ENCODE measurements at regions not wholly inside any gene's neighbourhood (a gene's known extent, or its start where the extent isn't known, plus 50 kb on each side); places are given as distances from the start of the nearest gene placed in this dataset.

DNA sequence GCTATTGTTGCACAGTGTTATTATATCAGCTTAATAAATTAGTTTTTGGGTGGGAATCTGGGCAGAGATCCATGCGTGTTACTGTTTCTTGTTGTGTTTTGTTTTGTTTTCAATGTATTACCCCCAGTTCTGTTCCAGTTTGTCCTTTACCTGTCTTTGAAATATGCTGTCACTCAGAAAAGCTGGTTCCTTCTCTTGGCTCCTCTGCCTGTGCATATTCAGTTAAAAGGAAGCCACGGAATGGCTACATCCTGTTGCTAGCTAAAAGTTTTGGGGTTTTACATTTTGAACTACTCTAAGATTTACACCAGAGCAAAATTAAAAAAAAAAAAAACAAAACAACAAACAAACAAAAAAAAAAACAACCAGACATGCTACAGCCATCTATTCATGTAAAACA lies 374.9 kb upstream of the RORB start:
- Histone ChIP-seq H3K9me2 (replicated peaks; ENCODE audit: control insufficient read depth, low read length) (no peaks in the 10 kb centered on the region), H3K27me3 (ENCODE audit: control insufficient read depth, low read length) (no peaks in the 10 kb centered on the region), H3K79me2 (ENCODE audit: control insufficient read depth, low read length) (no peaks in the 10 kb centered on the region), H3K27ac (ENCODE audit: low read depth, low read length) (no peak overlapping the region), H3K4me2 (ENCODE audit: low read length) (no peak overlapping the region), H3K4me3 (ENCODE audit: low read length) (no peak overlapping the region), H4K20me1 (ENCODE audit: control insufficient read depth, insufficient read depth, low read depth, low read length) (no peaks in the 10 kb centered on the region), H3F3A (ENCODE audit: control insufficient read depth, insufficient read depth) (no peaks in the 10 kb centered on the region), H3K9me3 (ENCODE audit: control insufficient read depth, insufficient read depth, low read length) (no peaks in the 10 kb centered on the region), H3K4me1 (ENCODE audit: control insufficient read depth, low read length) (no peaks in the 10 kb centered on the region), H3K36me3 (ENCODE audit: control insufficient read depth, low read length) (no peaks in the 10 kb centered on the region)
- TF ChIP-seq EZH2phosphoT487 (IDR thresholded peaks at IDR 0.05; ENCODE audit: borderline replicate concordance, low read length) = no peak
- TF ChIP-seq CTCF (IDR thresholded peaks at IDR 0.05; ENCODE audit: low read depth, low read length, poor library complexity, severe bottlenecking) = no peak

DNA sequence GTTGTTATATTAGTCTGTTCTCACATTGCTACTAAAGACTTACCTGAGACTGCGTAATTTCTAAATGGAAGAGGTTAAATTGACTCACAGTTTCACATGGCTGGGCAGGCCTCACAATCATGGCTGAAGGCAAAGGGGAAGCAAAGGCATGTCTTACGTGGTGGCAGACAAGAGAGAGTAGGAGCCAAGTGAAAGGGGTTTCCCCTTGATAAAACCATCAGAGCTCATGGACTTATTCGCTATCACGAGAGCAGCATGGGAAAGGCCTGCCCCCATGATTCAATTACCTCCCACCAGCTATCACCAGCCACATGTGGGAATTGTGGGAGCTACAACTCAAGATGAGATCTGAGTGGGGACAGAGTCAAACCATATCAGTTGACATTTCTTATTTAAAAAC lies 374.5 kb upstream of the RORB start:
- Histone ChIP-seq H3K27ac (ENCODE audit: low read depth, low read length) (no peak overlapping the region), H3K4me1 (ENCODE audit: control insufficient read depth, low read length) (no peaks in the 10 kb centered on the region), H3K9me3 (ENCODE audit: control insufficient read depth, insufficient read depth, low read length) (no peaks in the 10 kb centered on the region), H4K20me1 (ENCODE audit: control insufficient read depth, insufficient read depth, low read depth, low read length) (no peaks in the 10 kb centered on the region), H3K4me3 (ENCODE audit: low read length) (no peak overlapping the region), H3K9me2 (replicated peaks; ENCODE audit: control insufficient read depth, low read length) (no peaks in the 10 kb centered on the region), H3K36me3 (ENCODE audit: control insufficient read depth, low read length) (no peaks in the 10 kb centered on the region), H3K27me3 (ENCODE audit: control insufficient read depth, low read length) (no peaks in the 10 kb centered on the region), H3K79me2 (ENCODE audit: control insufficient read depth, low read length) (no peaks in the 10 kb centered on the region), H3K4me2 (ENCODE audit: low read length) (no peak overlapping the region), H3F3A (ENCODE audit: control insufficient read depth, insufficient read depth) (no peaks in the 10 kb centered on the region)
- no peak for TF ChIP-seq EZH2phosphoT487 (IDR thresholded peaks at IDR 0.05; ENCODE audit: borderline replicate concordance, low read length)
- no peak for TF ChIP-seq CTCF (IDR thresholded peaks at IDR 0.05; ENCODE audit: low read depth, low read length, poor library complexity, severe bottlenecking)

DNA sequence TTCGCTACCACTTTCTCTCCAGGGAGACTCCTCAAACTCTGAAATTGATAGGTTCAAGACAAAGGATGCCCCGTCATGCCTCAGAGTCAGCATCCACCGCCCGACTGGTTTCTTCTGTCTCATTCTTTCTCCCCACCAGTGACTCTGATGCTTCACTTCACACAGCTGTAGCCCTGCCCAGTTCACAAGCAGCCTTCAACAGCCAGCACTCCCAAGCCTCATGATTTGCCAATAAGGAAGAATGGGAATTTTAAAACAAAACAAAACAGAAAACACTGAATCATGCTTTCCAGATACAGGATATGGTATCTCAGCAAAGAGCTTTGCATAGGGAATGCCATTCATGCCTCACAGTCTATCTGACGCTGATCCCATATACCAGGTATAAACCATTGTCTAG lies 371.2 kb upstream of the RORB start:
- Histone ChIP-seq H3F3A (ENCODE audit: control insufficient read depth, insufficient read depth) (no peaks in the 10 kb centered on the region), H3K4me3 (ENCODE audit: low read length) (no peak overlapping the region), H3K9me3 (ENCODE audit: control insufficient read depth, insufficient read depth, low read length) (no peaks in the 10 kb centered on the region), H3K27me3 (ENCODE audit: control insufficient read depth, low read length) (no peaks in the 10 kb centered on the region), H3K4me1 (ENCODE audit: control insufficient read depth, low read length) (no peaks in the 10 kb centered on the region), H4K20me1 (ENCODE audit: control insufficient read depth, insufficient read depth, low read depth, low read length) (no peaks in the 10 kb centered on the region), H3K36me3 (ENCODE audit: control insufficient read depth, low read length) (no peaks in the 10 kb centered on the region), H3K27ac (ENCODE audit: low read depth, low read length) (no peak overlapping the region), H3K4me2 (ENCODE audit: low read length) (no peak overlapping the region), H3K79me2 (ENCODE audit: control insufficient read depth, low read length) (no peaks in the 10 kb centered on the region), H3K9me2 (replicated peaks; ENCODE audit: control insufficient read depth, low read length) (no peaks in the 10 kb centered on the region)
- TF ChIP-seq EZH2phosphoT487 (IDR thresholded peaks at IDR 0.05; ENCODE audit: borderline replicate concordance, low read length) (no peak), CTCF (IDR thresholded peaks at IDR 0.05; ENCODE audit: low read depth, low read length, poor library complexity, severe bottlenecking) (no peak)

GRCh38 chr9:74132986-74133385 lies 364.1 kb upstream of the RORB start:
- H3K4me1 ChIP-seq (ENCODE audit: control insufficient read depth, low read length) = no peaks in the 10 kb centered on the region
- H3K27me3 ChIP-seq (ENCODE audit: control insufficient read depth, low read length) = no peaks in the 10 kb centered on the region
- H3K9me2 ChIP-seq (replicated peaks; ENCODE audit: control insufficient read depth, low read length) = no peaks in the 10 kb centered on the region
- no peaks in the 10 kb centered on the region for H3K79me2 ChIP-seq (ENCODE audit: control insufficient read depth, low read length)
- H3K9me3 ChIP-seq (ENCODE audit: control insufficient read depth, insufficient read depth, low read length) = no peaks in the 10 kb centered on the region
- no peaks in the 10 kb centered on the region for H4K20me1 ChIP-seq (ENCODE audit: control insufficient read depth, insufficient read depth, low read depth, low read length)
- H3K4me3 ChIP-seq (ENCODE audit: low read length) = no peak overlapping the region
- H3K36me3 ChIP-seq (ENCODE audit: control insufficient read depth, low read length) = no peaks in the 10 kb centered on the region
- H3F3A ChIP-seq (ENCODE audit: control insufficient read depth, insufficient read depth) = no peaks in the 10 kb centered on the region
- no peak overlapping the region for H3K27ac ChIP-seq (ENCODE audit: low read depth, low read length)
- TF ChIP-seq CTCF (IDR thresholded peaks at IDR 0.05; ENCODE audit: low read depth, low read length, poor library complexity, severe bottlenecking) (no peak), EZH2phosphoT487 (IDR thresholded peaks at IDR 0.05; ENCODE audit: borderline replicate concordance, low read length) (no peak)
- H3K4me2 ChIP-seq (ENCODE audit: low read length) = no peak overlapping the region

Data from DOHH2 (cell line).